ENCODE measurements at regions not wholly inside any gene's neighbourhood (a gene's known extent, or its start where the extent isn't known, plus 50 kb on each side); places are given as distances from the start of the nearest gene placed in this dataset.

DNA sequence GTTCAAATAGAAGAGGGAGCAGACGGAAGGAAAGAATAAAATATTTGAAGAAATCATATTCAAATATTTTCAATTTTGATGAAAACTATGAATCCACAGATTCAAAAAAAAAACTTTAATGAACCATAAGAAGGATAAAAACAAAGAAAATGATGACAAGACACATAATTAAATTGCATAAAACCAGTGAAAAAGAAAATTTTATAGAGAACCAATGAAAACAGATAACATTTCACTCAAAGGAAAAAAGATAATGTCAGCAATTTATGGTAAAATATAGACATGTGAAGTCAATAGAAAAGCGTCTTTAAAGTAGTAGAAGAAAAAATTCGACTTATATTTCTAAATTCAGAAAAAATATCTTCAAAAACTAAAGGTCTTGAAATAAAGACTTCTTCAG is 546.5 kb upstream of the ATXN7L3B start:
- TF ChIP-seq, protein P1, sequence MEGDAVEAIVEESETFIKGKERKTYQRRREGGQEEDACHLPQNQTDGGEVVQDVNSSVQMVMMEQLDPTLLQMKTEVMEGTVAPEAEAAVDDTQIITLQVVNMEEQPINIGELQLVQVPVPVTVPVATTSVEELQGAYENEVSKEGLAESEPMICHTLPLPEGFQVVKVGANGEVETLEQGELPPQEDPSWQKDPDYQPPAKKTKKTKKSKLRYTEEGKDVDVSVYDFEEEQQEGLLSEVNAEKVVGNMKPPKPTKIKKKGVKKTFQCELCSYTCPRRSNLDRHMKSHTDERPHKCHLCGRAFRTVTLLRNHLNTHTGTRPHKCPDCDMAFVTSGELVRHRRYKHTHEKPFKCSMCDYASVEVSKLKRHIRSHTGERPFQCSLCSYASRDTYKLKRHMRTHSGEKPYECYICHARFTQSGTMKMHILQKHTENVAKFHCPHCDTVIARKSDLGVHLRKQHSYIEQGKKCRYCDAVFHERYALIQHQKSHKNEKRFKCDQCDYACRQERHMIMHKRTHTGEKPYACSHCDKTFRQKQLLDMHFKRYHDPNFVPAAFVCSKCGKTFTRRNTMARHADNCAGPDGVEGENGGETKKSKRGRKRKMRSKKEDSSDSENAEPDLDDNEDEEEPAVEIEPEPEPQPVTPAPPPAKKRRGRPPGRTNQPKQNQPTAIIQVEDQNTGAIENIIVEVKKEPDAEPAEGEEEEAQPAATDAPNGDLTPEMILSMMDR (IDR thresholded peaks at IDR 0.05), result no peak

DNA sequence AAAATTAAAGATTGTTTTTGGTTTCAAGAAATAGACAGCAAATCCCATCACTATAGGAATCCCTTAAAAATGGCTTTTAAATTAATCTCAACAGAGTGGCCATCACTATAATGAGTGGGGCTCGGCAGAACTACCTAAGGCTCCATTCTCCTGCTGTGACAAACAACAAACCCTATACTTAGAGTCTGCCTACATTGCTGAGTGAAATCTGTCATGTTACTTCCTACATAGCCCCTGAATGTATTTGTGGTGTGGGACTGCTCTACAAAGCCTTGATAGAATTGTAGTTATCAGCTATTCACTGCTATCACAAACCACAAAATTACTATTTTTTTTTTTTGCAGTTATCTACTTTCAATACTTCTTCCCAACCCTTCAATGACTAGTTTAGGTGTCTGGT is 538.7 kb upstream of the ATXN7L3B start:
- TF ChIP-seq, protein P1 (IDR thresholded peaks at IDR 0.05), result no peak

- TF ChIP-seq, protein P1 (IDR thresholded peaks at IDR 0.05), result no peak
These were observed 522.5 kb upstream of the ATXN7L3B start for GRCh38 chr12:74015118-74015517.

GRCh38 chr12:74018849-74019248 is 518.8 kb upstream of the ATXN7L3B start:
- TF ChIP-seq, protein P1 (IDR thresholded peaks at IDR 0.05), result no peak

- TF ChIP-seq, protein P1 (IDR thresholded peaks at IDR 0.05), result peak; percentile 79
These were observed 515.7 kb upstream of the ATXN7L3B start for GRCh38 chr12:74021937-74022336.

GRCh38 chr12:74031045-74031444 is 506.6 kb upstream of the ATXN7L3B start:
- TF ChIP-seq, protein P1 (IDR thresholded peaks at IDR 0.05), result no peak

DNA sequence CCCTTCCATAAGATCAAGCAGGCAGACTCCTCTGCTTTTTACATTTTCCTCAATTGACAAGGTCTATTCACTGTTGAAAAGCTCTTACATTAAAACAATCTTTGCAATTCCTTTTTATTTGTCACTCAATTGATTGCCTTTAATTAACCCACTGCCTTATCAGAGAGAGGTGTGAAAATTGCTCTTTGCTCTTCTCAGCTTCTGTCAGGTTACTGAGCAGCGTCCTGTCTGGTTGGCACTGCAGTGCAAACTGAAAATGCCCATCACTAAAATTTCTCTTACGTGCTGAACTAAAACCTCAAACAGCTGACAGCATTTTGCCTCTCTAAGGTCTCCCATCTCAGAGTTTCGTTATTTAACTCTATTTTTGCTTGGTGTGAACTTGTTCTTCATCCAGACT is 504.1 kb upstream of the ATXN7L3B start:
- TF ChIP-seq, protein P1 (IDR thresholded peaks at IDR 0.05), result no peak

- TF ChIP-seq, protein P1 (IDR thresholded peaks at IDR 0.05), result no peak
These were observed 494.3 kb upstream of the ATXN7L3B start for GRCh38 chr12:74043343-74043742.
